H1 (cell line): ENCODE measurements at regions not wholly inside any gene's neighbourhood (a gene's known extent, or its start where the extent isn't known, plus 50 kb on each side); places are given as distances from the start of the nearest gene placed in this dataset.

ENCODE experiments used
- CTCF ChIA-PET: fragments of 300-600 bp; sonication (Branson Sonifier 250); formaldehyde crosslinking; loops from one replicate; lab custom pipeline; 2021; ENCODE audit not compliant: partially characterized antibody; lab: Charles Lee
- POLR2A ChIA-PET: fragments of 300-600 bp; sonication (Branson Sonifier 250); formaldehyde crosslinking; loops from one replicate; lab custom pipeline; 2021; ENCODE audit warnings: inconsistent platforms; ENCODE audit not compliant: partially characterized antibody; lab: Charles Lee
- DNase-seq, 2 experiments: peaks; one replicate each; pipeline versions ENCODE4 v3.0.0 to v3.0.0-alpha.2; 2010 to 2022; ENCODE audit warnings: low spot score in 2 of 2, low read depth in 1 of 2, mixed read lengths in 1 of 2
- FAIRE-seq: peaks from 2 replicates; lab custom pipeline; 2011; peaks lifted over from hg19 to GRCh38; lab: Jason Lieb, UNC
- H2AFZ ChIP-seq: 2 replicates; pipeline ENCODE4 v1.8.1; 2012; ENCODE audit warnings: low read length, inconsistent platforms
- H2AK5ac ChIP-seq: 2 replicates; pipeline ENCODE4 v1.6.1; 2013; ENCODE audit warnings: low read depth, low read length
- H2BK120ac ChIP-seq: replicated peaks from 2 replicates; pipeline ENCODE3; 2013; ENCODE audit warnings: low read depth, low read length, inconsistent platforms
- H2BK12ac ChIP-seq: 2 replicates; pipeline ENCODE4 v1.6.1; 2013; ENCODE audit warnings: low read depth, low read length
- H2BK15ac ChIP-seq: 2 replicates; pipeline ENCODE4 v1.6.1; 2013; ENCODE audit warnings: low read length
- H2BK20ac ChIP-seq: 2 replicates; pipeline ENCODE4 v1.6.1; 2013; ENCODE audit warnings: low read length
- H2BK5ac ChIP-seq: 2 replicates; pipeline ENCODE4 v1.6.1; 2013; ENCODE audit warnings: low read depth, low read length
- H3K14ac ChIP-seq: 2 replicates; pipeline ENCODE4 v1.6.1; 2013; ENCODE audit warnings: inconsistent platforms; ENCODE audit not compliant: insufficient read length
- H3K18ac ChIP-seq: 2 replicates; pipeline ENCODE4 v1.6.1; 2013; ENCODE audit warnings: low read length; ENCODE audit errors: extremely low read depth
- H3K23ac ChIP-seq: 2 replicates; pipeline ENCODE4 v1.6.1; 2013; ENCODE audit warnings: inconsistent platforms; ENCODE audit not compliant: insufficient read length
- H3K23me2 ChIP-seq: 2 replicates; pipeline ENCODE4 v1.6.1; 2013; ENCODE audit warnings: low read depth, low read length
- H3K27ac ChIP-seq: 2 replicates; pipeline ENCODE4 v1.6.1; 2011; ENCODE audit warnings: low read depth, low read length, inconsistent platforms
- H3K27me3 ChIP-seq, 4 experiments: replicated peaks in 1 of 4; 1 replicate in 1 of 4; 2 replicates in 3 of 4; pipeline versions ENCODE4 v1.6.1 to v1.8.1; 2011 to 2013; ENCODE audit warnings: low read length in 3 of 4, mild to moderate bottlenecking in 3 of 4, inconsistent platforms in 2 of 4, mixed read lengths in 2 of 4, moderate library complexity in 1 of 4; ENCODE audit not compliant: control insufficient read depth in 3 of 4, insufficient read depth in 3 of 4; ENCODE audit errors: extremely low read depth in 1 of 4
- H3K36me3 ChIP-seq, 4 experiments: 2 replicates each; pipeline versions ENCODE4 v1.6.1 to v1.8.1; 2011 to 2013; ENCODE audit warnings: mild to moderate bottlenecking in 4 of 4, low read length in 3 of 4, moderate library complexity in 2 of 4, control low read depth in 1 of 4, inconsistent platforms in 1 of 4; ENCODE audit not compliant: insufficient read depth in 4 of 4, control insufficient read depth in 2 of 4
- H3K4ac ChIP-seq: replicated peaks from 2 replicates; pipeline ENCODE3; 2013; ENCODE audit warnings: low read length, low read depth, mixed read lengths, inconsistent platforms; ENCODE audit not compliant: insufficient read length
- H3K4me1 ChIP-seq, 4 experiments: replicated peaks in 1 of 4; 1 replicate in 1 of 4; 2 replicates in 3 of 4; pipeline versions ENCODE4 v1.6.1 to v1.8.1; 2011 to 2013; ENCODE audit warnings: low read length in 3 of 4, inconsistent platforms in 2 of 4, mixed read lengths in 1 of 4; ENCODE audit not compliant: insufficient read depth in 4 of 4, control insufficient read depth in 3 of 4
- H3K4me2 ChIP-seq, 2 experiments: 2 replicates each; pipeline versions ENCODE4 v1.6.1 to v1.8.1; 2011 to 2013; ENCODE audit warnings: low read depth in 2 of 2, low read length in 2 of 2, control low read depth in 1 of 2, inconsistent platforms in 1 of 2, mild to moderate bottlenecking in 1 of 2; ENCODE audit not compliant: insufficient read depth in 1 of 2
- H3K4me3 ChIP-seq, 4 experiments: fragments of 200-600, 300-600 bp in 1 of 4; sonication (generic), shearing (Covaris generic), sonication (Bioruptor Twin) in 1 of 4; 2 replicates each; pipeline versions ENCODE4 v1.5.1 to v1.8.1; 2011 to 2016; ENCODE audit warnings: low read length in 4 of 4, low read depth in 3 of 4, control low read depth in 2 of 4, inconsistent platforms in 2 of 4, mild to moderate bottlenecking in 2 of 4, mixed read lengths in 1 of 4, moderate library complexity in 1 of 4; ENCODE audit not compliant: insufficient read depth in 2 of 4; ENCODE audit errors: extremely low read depth in 1 of 4
- H3K56ac ChIP-seq: replicated peaks from 2 replicates; pipeline ENCODE3; 2013; ENCODE audit warnings: low read depth, mild to moderate bottlenecking, mixed read lengths, low read length, inconsistent platforms; ENCODE audit not compliant: insufficient read length
- H3K79me1 ChIP-seq: 2 replicates; pipeline ENCODE4 v1.6.1; 2013; ENCODE audit warnings: low read depth, low read length, control low read depth
- H3K79me2 ChIP-seq, 2 experiments: 2 replicates each; pipeline versions ENCODE4 v1.6.1 to v1.8.1; 2012 to 2013; ENCODE audit warnings: low read length in 2 of 2, mild to moderate bottlenecking in 2 of 2, inconsistent platforms in 1 of 2; ENCODE audit not compliant: insufficient read depth in 2 of 2, control insufficient read depth in 1 of 2
- H3K9ac ChIP-seq, 4 experiments: replicated peaks in 1 of 4; 1 replicate in 1 of 4; 2 replicates in 3 of 4; pipeline versions ENCODE4 v1.6.1 to v1.8.1; 2011 to 2013; ENCODE audit warnings: low read depth in 3 of 4, low read length in 3 of 4, control low read depth in 2 of 4, mild to moderate bottlenecking in 2 of 4, moderate library complexity in 2 of 4, inconsistent platforms in 1 of 4; ENCODE audit errors: extremely low read depth in 1 of 4
- H3K9me3 ChIP-seq, 2 experiments: 2 replicates each; pipeline versions ENCODE4 v1.6.1 to v1.8.1; 2012 to 2013; ENCODE audit warnings: mild to moderate bottlenecking in 2 of 2, moderate library complexity in 2 of 2, control low read depth in 1 of 2, inconsistent platforms in 1 of 2, low read depth in 1 of 2, low read length in 1 of 2, mixed read lengths in 1 of 2; ENCODE audit not compliant: insufficient read depth in 2 of 2
- H4K20me1 ChIP-seq, 2 experiments: replicated peaks in 1 of 2; 2 replicates each; pipeline versions ENCODE3 to v1.8.1; 2011 to 2013; ENCODE audit warnings: inconsistent platforms in 2 of 2, low read length in 2 of 2, mild to moderate bottlenecking in 1 of 2; ENCODE audit not compliant: insufficient read depth in 2 of 2, control insufficient read depth in 1 of 2
- H4K5ac ChIP-seq: 2 replicates; pipeline ENCODE4 v1.6.1; 2013; ENCODE audit warnings: low read length, low read depth, mixed read lengths, inconsistent platforms; ENCODE audit not compliant: insufficient read length
- H4K8ac ChIP-seq: 2 replicates; pipeline ENCODE4 v1.8.0; 2013; ENCODE audit warnings: mild to moderate bottlenecking, moderate library complexity, low read length, inconsistent platforms; ENCODE audit not compliant: insufficient read depth; ENCODE audit errors: extremely low read depth
- H4K91ac ChIP-seq: replicated peaks from 2 replicates; pipeline ENCODE3; 2013; ENCODE audit warnings: low read length, mixed read lengths, inconsistent platforms; ENCODE audit not compliant: insufficient read length
- CEBPB ChIP-seq: IDR thresholded peaks from 2 replicates; pipeline ENCODE4 v1.6.1; 2012; ENCODE audit warnings: low read depth, low read length
- GTF2F1 ChIP-seq: IDR thresholded peaks from 2 replicates; pipeline ENCODE4 v1.6.1; 2012; ENCODE audit warnings: low read depth, low read length, improper control_type of control experiment, borderline replicate concordance
- HDAC2 ChIP-seq, 2 experiments: fragments of 300-600 bp in 1 of 2; sonication (generic) in 1 of 2; IDR thresholded peaks; 2 replicates each; pipeline ENCODE4 v1.6.1; 2011 to 2012; ENCODE audit warnings: low read depth in 2 of 2, low read length in 2 of 2, mild to moderate bottlenecking in 2 of 2, moderate library complexity in 2 of 2, borderline replicate concordance in 1 of 2, inconsistent platforms in 1 of 2
- MAX ChIP-seq: IDR thresholded peaks from 2 replicates; pipeline ENCODE4 v1.6.1; 2012; ENCODE audit warnings: inconsistent platforms
- TCF12 ChIP-seq: IDR thresholded peaks from 2 replicates; pipeline ENCODE4 v1.6.1; 2011; ENCODE audit warnings: low read depth, mild to moderate bottlenecking, low read length
- TEAD4 ChIP-seq: IDR thresholded peaks from 2 replicates; pipeline ENCODE4 v1.6.1; 2012; ENCODE audit warnings: low read depth, low read length, inconsistent platforms, mixed read lengths
- USF2 ChIP-seq: IDR thresholded peaks from 2 replicates; pipeline ENCODE4 v1.6.1; 2011; ENCODE audit warnings: low read length, improper control_type of control experiment
- YY1 ChIP-seq: IDR thresholded peaks from 2 replicates; pipeline ENCODE4 v1.6.1; 2011; ENCODE audit warnings: low read depth, mild to moderate bottlenecking, low read length

GRCh38 chr4:28926156-28926555 is 1794.0 kb upstream of the PCDH7 start:
- Histone ChIP-seq H4K8ac (no peak overlapping the region), H2BK5ac (no peak overlapping the region), H3K9me3 (no peaks in the 10 kb centered on the region), H3K36me3 (no peaks in the 10 kb centered on the region), H3K14ac (no peak overlapping the region), H4K5ac (no peak overlapping the region), H3K4me1 (0 out of 7 replicates have a peak, but pooled peaks cover 0 to 2% (median 0%) of the 10 kb centered on the region in 4 experiments), H3K79me2 (no peaks in the 10 kb centered on the region), H2BK120ac (no peak overlapping the region), H3K9ac (no peak overlapping the region), H4K20me1 (no peaks in the 10 kb centered on the region), H3K27me3 (no peaks in the 10 kb centered on the region), H2BK12ac (no peak overlapping the region), H3K23ac (no peak overlapping the region), H3K27ac (no peak overlapping the region), H3K18ac (no peak overlapping the region), H3K4me2 (no peak overlapping the region), H3K79me1 (no peaks in the 10 kb centered on the region), H2BK20ac (no peak overlapping the region), H4K91ac (no peak overlapping the region), H2BK15ac (no peak overlapping the region), H2AFZ (no peak overlapping the region), H3K4me3 (no peak overlapping the region), H2AK5ac (no peak overlapping the region), H3K56ac (no peak overlapping the region), H3K23me2 (no peaks in the 10 kb centered on the region), H3K4ac (no peak overlapping the region)
- DNase-seq, result no peak
- ChIA-PET CTCF (no interaction called here), POLR2A (no interaction called here)
- TF ChIP-seq GTF2F1 (no peak), YY1 (no peak), CEBPB (no peak), TEAD4 (no peak), USF2 (no peak), TCF12 (no peak), MAX (no peak), HDAC2 (IDR thresholded peaks at IDR 0.05; ENCODE audit: borderline replicate concordance in 1 of 2, low read depth in 2 of 2, low read length in 2 of 2) (no peak)
- FAIRE-seq, result no peak
